ENCODE measurements at regions not wholly inside any gene's neighbourhood (a gene's known extent, or its start where the extent isn't known, plus 50 kb on each side); places are given as distances from the start of the nearest gene placed in this dataset.
"Not testable (repeated sequence)": the region's sequence is repeated elsewhere in the genome, so short reads cannot be mapped to it uniquely, and the experiment has no call there.

DNA sequence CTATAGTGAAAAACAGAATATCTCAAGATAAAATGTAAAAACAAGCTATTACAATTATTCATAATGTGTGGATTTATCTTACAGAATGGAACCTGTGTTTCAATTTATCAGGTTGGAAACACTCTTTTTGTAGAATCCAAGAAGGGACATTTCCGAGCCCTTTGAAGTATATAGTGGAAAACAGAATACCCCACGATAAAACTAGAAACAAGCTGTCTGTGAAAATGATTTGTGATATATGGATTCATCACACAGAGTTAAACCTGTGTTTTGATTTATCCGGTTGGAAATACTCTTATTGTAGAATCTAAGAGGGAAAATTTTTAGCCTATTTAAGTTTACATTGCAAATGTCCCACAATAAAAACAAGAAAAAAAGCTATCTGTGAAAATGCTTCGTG lies 388.2 kb downstream of the PRDM9 start:
- Histone ChIP-seq H3K4me3 (ENCODE audit: low read length, poor library complexity, severe bottlenecking) (no peak overlapping the region), H3K79me2 (ENCODE audit: insufficient read depth, low read length) (no peaks in the 10 kb centered on the region), H3K9me3 (ENCODE audit: insufficient read depth, low read depth, low read length) (0 out of 2 replicates have a peak, but pooled peaks cover 6% of the 10 kb centered on the region), H3K4me1 (ENCODE audit: insufficient read depth, low read length, poor library complexity, severe bottlenecking) (no peaks in the 10 kb centered on the region), H3K4me2 (ENCODE audit: low read depth, low read length, poor library complexity, severe bottlenecking) (no peak overlapping the region), H2AFZ (ENCODE audit: low read length) (no peak overlapping the region), H3F3A (ENCODE audit: low read depth) (no peaks in the 10 kb centered on the region), H3K9me2 (replicated peaks; ENCODE audit: low read depth, low read length) (no peaks in the 10 kb centered on the region), H4K20me1 (ENCODE audit: insufficient read depth, low read length, poor library complexity, severe bottlenecking) (no peaks in the 10 kb centered on the region), H3K36me3 (ENCODE audit: insufficient read depth, low read length) (no peaks in the 10 kb centered on the region), H3K27me3 (ENCODE audit: insufficient read depth, low read length, poor library complexity, severe bottlenecking) (no peaks in the 10 kb centered on the region), H3K9ac (ENCODE audit: low read depth, low read length, poor library complexity, severe bottlenecking) (no peak overlapping the region)
- no peak for TF ChIP-seq EZH2phosphoT487 (IDR thresholded peaks at IDR 0.05; ENCODE audit: borderline replicate concordance)
- TF ChIP-seq, protein P1, sequence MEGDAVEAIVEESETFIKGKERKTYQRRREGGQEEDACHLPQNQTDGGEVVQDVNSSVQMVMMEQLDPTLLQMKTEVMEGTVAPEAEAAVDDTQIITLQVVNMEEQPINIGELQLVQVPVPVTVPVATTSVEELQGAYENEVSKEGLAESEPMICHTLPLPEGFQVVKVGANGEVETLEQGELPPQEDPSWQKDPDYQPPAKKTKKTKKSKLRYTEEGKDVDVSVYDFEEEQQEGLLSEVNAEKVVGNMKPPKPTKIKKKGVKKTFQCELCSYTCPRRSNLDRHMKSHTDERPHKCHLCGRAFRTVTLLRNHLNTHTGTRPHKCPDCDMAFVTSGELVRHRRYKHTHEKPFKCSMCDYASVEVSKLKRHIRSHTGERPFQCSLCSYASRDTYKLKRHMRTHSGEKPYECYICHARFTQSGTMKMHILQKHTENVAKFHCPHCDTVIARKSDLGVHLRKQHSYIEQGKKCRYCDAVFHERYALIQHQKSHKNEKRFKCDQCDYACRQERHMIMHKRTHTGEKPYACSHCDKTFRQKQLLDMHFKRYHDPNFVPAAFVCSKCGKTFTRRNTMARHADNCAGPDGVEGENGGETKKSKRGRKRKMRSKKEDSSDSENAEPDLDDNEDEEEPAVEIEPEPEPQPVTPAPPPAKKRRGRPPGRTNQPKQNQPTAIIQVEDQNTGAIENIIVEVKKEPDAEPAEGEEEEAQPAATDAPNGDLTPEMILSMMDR (conservative IDR thresholded peaks at IDR 0.05; ENCODE audit: low read length): no peak

DNA sequence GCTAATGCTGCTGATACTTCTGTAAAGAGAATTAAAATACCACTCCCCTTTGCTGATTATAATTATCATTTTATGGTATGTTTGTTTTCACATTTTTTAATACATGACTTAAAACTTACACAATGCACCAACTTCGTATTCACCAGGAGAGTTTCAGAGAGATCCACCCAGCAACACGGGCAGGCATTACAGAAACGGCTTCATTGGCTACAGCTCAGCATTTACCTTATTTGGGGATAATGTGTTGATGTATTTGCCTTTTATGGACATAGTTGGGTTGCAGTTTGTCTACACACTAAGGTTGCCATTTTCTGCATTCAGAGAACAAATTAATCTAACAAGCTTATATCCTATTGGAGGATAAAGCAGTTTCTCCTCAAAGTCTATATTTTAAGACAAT lies 423.6 kb downstream of the PRDM9 start:
- Histone ChIP-seq H3K4me3 (ENCODE audit: low read length, poor library complexity, severe bottlenecking) (no peak overlapping the region), H3K9me3 (ENCODE audit: insufficient read depth, low read depth, low read length) (no peaks in the 10 kb centered on the region), H3K4me2 (ENCODE audit: low read depth, low read length, poor library complexity, severe bottlenecking) (no peak overlapping the region), H3K36me3 (ENCODE audit: insufficient read depth, low read length) (no peaks in the 10 kb centered on the region), H3K9me2 (replicated peaks; ENCODE audit: low read depth, low read length) (no peaks in the 10 kb centered on the region), H2AFZ (ENCODE audit: low read length) (no peak overlapping the region), H3K79me2 (ENCODE audit: insufficient read depth, low read length) (no peaks in the 10 kb centered on the region), H3K27me3 (ENCODE audit: insufficient read depth, low read length, poor library complexity, severe bottlenecking) (no peaks in the 10 kb centered on the region), H3K4me1 (ENCODE audit: insufficient read depth, low read length, poor library complexity, severe bottlenecking) (no peaks in the 10 kb centered on the region), H3K9ac (ENCODE audit: low read depth, low read length, poor library complexity, severe bottlenecking) (no peak overlapping the region), H4K20me1 (ENCODE audit: insufficient read depth, low read length, poor library complexity, severe bottlenecking) (no peaks in the 10 kb centered on the region), H3F3A (ENCODE audit: low read depth) (no peaks in the 10 kb centered on the region)
- TF ChIP-seq EZH2phosphoT487 (IDR thresholded peaks at IDR 0.05; ENCODE audit: borderline replicate concordance): no peak
- TF ChIP-seq, protein P1 (conservative IDR thresholded peaks at IDR 0.05; ENCODE audit: low read length): no peak

DNA sequence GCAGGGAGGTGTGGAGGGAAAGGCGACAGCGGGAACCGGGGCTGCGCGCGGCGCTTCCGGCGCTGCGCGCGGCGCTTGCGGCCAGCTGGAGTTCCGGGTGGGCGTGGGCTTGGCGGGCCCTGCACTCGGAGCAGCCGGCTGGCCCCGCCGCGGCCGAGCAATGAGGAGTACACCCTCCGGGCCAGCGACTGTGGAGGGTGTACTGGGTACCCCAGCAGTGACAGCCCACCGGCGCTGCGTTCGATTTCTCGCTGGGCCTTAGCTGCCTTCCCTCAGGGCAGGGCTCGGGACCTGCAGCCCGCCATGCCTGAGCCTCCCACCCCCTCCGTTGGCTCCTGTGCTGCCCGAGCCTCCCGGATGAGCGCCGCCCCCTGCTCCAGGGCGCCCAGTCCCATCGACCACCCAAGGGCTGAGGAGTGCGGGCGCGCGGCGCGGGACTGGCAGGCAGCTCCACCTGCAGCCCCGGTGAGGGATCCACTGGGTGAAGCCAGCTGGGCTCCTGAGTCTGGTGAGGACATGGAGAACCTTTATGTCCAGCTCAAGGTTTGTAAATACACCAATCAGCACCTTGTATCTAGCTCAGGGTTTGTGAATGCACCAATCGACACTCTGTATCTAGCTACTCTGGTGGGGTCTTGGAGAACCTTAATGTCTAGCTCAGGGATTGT lies 444.0 kb downstream of the PRDM9 start:
- H3F3A ChIP-seq (ENCODE audit: low read depth); H4K20me1 ChIP-seq (ENCODE audit: insufficient read depth, low read length, poor library complexity, severe bottlenecking); H3K27me3 ChIP-seq (ENCODE audit: insufficient read depth, low read length, poor library complexity, severe bottlenecking); H3K9ac ChIP-seq (ENCODE audit: low read depth, low read length, poor library complexity, severe bottlenecking); H2AFZ ChIP-seq (ENCODE audit: low read length); H3K9me3 ChIP-seq (ENCODE audit: insufficient read depth, low read depth, low read length); H3K36me3 ChIP-seq (ENCODE audit: insufficient read depth, low read length); H3K79me2 ChIP-seq (ENCODE audit: insufficient read depth, low read length); H3K9me2 ChIP-seq (replicated peaks; ENCODE audit: low read depth, low read length); H3K4me2 ChIP-seq (ENCODE audit: low read depth, low read length, poor library complexity, severe bottlenecking); H3K4me1 ChIP-seq (ENCODE audit: insufficient read depth, low read length, poor library complexity, severe bottlenecking); H3K4me3 ChIP-seq (ENCODE audit: low read length, poor library complexity, severe bottlenecking): not testable (repeated sequence)

DNA sequence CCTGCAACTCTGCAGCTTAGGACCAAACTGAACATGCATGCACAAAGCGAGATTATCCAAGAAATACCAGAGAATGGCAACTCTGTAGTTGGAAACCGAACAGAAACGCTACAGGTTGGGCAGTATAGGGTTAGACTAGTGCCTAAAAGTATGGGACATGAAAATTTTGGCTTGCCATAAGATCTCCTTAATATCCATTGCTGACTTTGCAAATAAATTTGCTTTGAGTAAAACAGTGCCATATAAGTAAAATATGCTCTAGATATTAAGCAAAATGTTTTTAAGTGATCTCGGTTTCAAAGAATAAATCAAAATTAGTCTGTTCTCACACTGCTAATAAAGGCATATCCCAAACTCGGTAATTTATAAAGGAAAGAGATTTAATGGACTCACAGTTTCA lies 456.0 kb downstream of the PRDM9 start:
- Histone ChIP-seq H3K9ac (ENCODE audit: low read depth, low read length, poor library complexity, severe bottlenecking) (no peak overlapping the region), H3K27me3 (ENCODE audit: insufficient read depth, low read length, poor library complexity, severe bottlenecking) (no peaks in the 10 kb centered on the region), H3K4me3 (ENCODE audit: low read length, poor library complexity, severe bottlenecking) (no peak overlapping the region), H2AFZ (ENCODE audit: low read length) (no peak overlapping the region), H3K4me2 (ENCODE audit: low read depth, low read length, poor library complexity, severe bottlenecking) (no peak overlapping the region), H4K20me1 (ENCODE audit: insufficient read depth, low read length, poor library complexity, severe bottlenecking) (no peaks in the 10 kb centered on the region), H3K4me1 (ENCODE audit: insufficient read depth, low read length, poor library complexity, severe bottlenecking) (no peaks in the 10 kb centered on the region), H3K9me3 (ENCODE audit: insufficient read depth, low read depth, low read length) (no peaks in the 10 kb centered on the region; the same call in 1 of the 2 replicates), H3F3A (ENCODE audit: low read depth) (no peaks in the 10 kb centered on the region), H3K9me2 (replicated peaks; ENCODE audit: low read depth, low read length) (no peaks in the 10 kb centered on the region), H3K36me3 (ENCODE audit: insufficient read depth, low read length) (no peaks in the 10 kb centered on the region), H3K79me2 (ENCODE audit: insufficient read depth, low read length) (no peaks in the 10 kb centered on the region)
- TF ChIP-seq EZH2phosphoT487 (IDR thresholded peaks at IDR 0.05; ENCODE audit: borderline replicate concordance): no peak
- TF ChIP-seq, protein P1 (conservative IDR thresholded peaks at IDR 0.05; ENCODE audit: low read length): no peak

Measured in Loucy (cell line).